ENCODE measurements at regions not wholly inside any gene's neighbourhood (a gene's known extent, or its start where the extent isn't known, plus 50 kb on each side); places are given as distances from the start of the nearest gene placed in this dataset.

- TF ChIP-seq CTCF (IDR thresholded peaks at IDR 0.05) (no peak), EZH2 (IDR thresholded peaks at IDR 0.05) (no peak)
These were observed 412.6 kb upstream of the FAM98A start for GRCh38 chr2:34011684-34012083.

All from neural progenitor cell (in vitro differentiated cells).